Activated CD8-positive, alpha-beta memory T cell treated with anti-CD3 and anti-CD28 coated beads, Interleukin-2, amount 50 U/mL, for 24 hours (primary cell): ENCODE measurements at regions not wholly inside any gene's neighbourhood (a gene's known extent, or its start where the extent isn't known, plus 50 kb on each side); places are given as distances from the start of the nearest gene placed in this dataset.
"Not testable (repeated sequence)": the region's sequence is repeated elsewhere in the genome, so short reads cannot be mapped to it uniquely, and the experiment has no call there.

Source experiments
- DNase-seq: peaks from one replicate; pipeline ENCODE4 v3.0.0-alpha.2; 2020; ENCODE audit errors: extremely low read depth

DNA sequence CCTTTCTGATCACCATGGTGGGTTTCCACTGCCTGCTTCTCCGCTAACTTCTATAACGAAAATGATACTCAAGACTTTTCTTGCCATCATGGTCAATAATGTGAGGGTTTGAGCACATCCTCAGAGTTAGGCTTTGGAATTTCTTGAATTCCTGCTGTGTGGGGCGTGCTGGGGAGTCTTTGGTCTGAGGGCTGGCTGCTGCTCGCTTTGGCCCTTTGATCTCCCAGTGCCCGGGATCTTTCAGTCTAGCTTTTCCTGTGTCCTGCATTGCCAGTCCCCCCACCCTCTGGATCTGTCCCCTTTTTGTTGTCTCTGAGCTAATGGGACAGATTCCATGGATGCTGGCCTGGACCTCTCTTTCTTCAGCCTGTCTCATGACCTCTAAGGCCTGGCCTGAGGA, 182.6 kb downstream of the NPIPA7 start:
- DNase-seq, result not testable (repeated sequence)

DNA sequence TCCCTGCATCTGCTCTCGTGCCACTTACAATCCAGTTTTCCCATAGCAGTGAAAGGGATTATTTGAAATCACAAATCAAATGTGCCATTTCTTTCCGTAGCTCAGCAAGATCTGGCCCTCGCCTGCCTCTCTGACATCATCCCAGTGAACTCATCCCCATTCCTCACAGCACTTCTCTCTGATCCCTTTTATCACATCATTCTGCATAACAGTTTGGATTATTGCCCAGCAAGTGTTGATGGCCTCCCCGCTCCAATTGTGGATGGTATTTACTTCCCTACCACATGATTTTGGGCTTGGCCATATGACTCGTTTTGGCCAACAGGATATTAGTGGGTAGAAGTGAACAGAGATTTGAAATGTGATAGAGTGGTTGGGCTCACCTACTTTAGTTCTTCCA, 185.0 kb downstream of the NPIPA7 start:
- DNase-seq, result not testable (repeated sequence)

DNA sequence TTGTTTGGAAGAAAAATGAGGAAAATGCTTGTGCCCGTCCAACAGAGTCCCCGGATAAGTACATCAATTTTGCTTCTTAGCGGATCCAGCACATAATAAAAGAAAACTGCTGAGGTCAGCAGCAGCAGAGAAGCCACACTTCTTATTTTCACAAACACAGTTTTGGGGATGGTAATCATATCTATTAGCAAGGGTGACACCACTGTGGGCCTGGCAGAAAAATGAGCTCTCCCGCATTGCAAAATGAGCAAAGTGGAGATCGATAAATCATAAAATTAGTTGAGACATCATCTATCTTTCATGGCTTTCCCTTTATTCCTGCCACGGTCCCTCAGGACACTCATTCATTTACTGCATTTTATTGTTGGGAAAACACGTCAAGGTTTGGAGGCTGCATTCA, 186.4 kb downstream of the NPIPA7 start:
- DNase-seq, result not testable (repeated sequence)

DNA sequence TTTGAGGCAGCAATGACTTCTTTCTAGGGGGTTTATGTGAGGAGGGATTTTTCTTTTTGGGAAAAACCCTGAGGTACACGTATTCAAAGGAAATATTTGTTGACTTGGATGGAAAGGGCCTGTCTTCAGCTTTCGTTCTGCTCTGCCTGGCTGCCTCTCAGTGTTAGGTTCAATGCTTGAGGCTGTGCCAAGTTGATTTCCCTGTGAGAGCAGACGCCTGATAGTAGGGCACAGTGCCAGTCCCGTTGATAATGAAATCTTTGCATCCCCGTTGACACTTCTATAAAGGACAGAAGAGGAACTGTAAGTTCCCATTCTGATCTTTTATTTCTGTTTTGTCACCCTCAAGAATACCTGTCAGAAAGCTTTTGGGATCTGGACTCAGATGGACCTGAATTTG, 191.1 kb downstream of the NPIPA7 start:
- DNase-seq, result not testable (repeated sequence)

DNA sequence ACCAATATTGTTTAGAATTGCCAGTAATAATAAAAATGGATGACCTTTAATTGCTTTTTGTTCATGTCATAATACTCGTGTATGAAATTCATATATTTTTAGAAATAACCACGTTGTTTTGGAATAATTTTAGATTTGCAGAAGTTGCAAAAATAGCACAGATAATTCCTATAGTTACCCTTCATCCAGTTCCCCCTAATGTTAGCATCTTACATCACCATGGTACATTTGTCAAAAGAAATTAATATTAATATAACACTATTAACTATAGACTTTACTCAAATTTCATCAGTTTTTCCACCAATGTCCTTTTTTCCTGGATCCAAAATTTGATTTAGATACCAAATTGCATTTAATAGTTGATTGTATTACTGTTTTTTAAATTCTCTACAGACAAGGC, 191.9 kb downstream of the NPIPA7 start:
- DNase-seq, result not testable (repeated sequence)

DNA sequence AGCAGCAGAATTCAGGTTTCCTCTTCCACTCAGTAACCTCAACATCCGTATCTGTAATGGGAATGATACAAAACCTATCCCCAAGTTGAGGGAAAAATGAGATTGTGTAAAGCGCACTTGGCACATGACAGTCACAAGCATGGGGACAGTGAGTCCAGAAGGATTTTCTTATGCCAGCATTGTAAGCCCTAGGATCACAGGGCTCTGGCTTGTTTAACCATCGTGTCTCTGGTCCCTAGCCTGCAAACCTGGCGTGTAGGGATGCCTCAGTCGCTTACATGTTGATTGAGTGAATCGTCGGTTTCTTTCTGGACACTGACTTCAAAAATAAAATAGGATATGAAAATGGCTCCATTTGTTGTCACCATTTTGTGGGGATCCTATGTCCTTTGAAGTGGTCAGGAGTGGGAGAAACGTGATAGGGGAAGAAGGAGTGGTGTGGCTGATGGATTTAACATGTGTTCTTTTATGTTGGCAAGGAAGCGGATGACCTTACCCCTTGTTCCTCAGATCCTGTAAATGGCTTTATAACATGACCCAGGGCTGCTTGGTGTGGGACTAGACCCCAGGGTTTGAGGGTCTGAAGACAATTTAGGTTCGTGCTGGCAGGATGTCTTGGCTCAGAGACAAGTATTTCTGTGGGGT, 193.3 kb downstream of the NPIPA7 start:
- not testable (repeated sequence) for DNase-seq

DNA sequence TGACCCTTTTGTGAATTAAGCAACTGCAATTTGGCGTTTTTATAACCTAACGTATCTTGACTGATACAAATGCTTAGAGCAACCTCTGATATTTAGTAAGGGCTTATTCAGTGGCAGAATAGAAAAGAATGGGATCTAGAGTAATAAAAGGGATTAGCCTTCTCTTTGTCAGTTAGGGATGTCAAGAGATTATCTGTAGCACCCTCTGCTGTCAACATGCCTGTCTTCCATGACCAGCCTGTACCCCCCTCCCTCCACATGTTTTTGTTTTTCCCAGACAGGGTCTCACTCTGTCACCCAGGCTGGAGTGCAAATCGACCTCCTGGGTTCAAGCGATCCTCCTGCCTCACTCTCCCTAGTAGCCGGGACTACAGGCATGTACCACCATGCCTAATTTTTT, 198.1 kb downstream of the NPIPA7 start:
- not testable (repeated sequence) for DNase-seq

DNA sequence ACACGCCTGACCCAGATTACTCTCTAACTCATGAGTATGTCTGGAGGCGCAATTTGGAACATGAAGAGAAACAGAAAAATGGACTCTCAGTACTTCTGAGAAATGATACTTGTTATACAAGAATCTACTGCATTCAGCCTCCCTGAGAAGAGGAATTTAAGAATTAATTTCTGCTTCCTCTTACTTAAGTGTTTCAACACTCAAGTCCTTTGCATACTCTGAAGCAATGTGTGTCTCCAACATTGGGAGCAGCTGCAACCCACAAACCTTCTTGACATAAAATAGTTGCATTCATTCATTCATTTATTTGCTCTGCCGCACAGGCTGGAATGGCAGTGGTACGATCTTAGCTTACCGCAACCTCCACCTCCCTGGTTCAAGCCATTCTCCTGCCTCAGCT, 199.8 kb downstream of the NPIPA7 start:
- DNase-seq, result no peak

DNA sequence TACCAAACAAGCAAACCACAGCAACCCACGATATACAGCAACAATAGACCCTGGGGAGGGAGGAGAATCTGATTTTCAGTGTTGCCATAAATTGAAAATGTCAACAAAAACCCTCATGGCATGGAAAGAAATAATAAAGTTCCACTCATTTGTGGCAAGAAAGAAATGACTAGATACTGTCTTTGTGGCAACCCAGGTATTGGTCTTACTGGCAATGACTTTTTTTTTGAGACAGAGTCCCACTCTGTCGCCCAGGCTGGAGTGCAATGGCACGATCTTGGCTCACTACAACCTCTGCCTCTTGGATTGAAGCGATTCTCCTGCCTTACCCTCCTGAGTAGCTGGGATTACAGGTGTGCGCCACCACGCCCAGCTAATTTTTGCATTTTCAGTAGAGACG, 204.0 kb downstream of the NPIPA7 start:
- not testable (repeated sequence) for DNase-seq

DNA sequence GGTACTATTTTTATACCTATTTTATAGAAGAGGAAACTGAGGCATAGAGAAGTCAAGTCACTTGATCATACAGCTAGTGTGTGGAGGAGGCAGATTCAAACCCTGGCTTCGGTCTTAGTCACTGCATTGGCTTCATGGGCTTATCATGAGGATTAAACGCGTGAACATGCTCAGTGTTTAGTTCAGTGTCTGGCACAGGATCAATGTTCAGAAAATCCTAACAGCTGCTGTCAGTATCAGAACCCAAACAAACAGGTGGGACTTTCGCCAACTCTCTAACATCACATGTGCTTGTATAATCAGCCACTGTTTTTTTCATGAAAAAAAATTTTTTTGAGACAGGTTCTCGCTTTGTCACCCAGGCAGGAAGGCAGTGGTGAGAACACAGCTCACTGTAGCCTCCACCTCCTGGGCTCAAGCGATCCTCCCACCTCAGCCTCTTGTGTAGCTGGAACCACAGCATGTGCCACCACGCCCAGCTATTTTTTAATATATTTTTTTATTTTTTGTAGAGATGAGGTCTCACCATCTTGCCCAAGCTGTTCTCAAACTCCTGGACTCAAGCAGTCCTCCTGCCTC, 207.2 kb downstream of the NPIPA7 start:
- DNase-seq, result not testable (repeated sequence)

DNA sequence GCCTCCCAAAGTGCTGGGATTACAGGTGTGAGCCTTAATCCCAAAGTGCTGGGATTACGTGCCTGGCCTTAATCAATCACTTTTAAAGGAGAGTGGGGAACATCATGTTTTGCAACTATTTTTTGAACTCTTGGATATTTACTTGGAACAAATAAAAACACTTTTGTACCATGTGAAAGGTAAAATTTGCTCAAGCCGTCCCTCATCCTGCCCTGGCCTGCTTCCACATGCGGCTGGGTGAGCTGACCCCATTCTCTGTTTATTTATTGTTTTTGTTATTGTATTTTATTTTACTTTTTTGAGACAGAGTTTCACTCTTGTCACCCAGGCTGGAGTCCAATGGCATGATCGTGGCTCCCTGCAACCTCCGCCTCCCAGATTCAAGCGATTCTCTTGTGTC, 208.0 kb downstream of the NPIPA7 start:
- DNase-seq, result not testable (repeated sequence)

DNA sequence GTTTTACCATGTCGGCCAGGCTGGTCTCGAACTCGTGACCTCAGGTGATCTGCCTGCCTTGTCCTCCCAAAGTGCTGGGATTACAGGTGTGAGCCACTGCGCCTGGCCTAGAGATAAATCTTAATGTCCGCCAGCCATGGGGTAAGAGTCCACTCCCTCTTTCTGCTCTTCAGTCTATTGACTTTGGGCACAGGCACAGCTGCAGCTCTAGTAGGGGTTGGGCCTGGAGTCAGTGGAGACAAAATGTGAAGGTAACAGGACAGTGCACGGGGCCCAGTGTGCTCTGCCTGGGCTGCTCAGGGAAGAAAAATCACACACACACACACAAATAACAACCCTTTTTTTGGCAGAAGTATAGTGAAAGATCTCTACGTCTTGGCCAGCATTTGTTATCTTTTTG, 209.5 kb downstream of the NPIPA7 start:
- DNase-seq, result not testable (repeated sequence)

DNA sequence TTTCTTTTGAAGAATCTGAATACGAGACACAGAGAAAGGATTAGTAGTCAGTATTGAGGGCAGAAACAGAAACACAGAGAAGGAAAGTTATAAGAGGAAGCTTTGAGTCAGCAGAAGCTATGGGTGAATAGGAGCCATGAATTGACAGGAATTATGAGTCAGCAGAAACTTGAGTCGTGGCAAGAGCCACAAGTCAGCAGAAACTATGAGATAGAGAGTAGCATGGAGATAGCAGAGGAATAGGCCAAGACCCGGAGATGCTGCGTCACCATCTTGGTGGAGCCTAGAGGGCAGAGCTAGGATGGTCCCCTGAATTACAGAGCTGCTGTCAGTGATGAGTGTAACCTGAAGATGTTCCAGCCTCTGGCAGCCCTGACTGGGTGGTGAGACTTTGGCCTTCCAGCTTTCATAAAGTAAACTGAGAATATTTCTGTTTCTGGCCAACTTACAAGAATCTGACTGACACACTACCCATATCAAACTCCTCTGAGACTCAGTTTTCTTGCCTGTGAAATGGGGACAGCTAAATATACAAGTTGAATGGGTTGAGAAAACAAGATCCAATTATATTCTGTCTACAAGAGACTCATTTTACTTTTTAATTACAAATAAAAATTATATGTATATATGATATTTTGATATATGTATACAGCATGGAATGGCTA, 211.8 kb downstream of the NPIPA7 start:
- DNase-seq, result not testable (repeated sequence)

DNA sequence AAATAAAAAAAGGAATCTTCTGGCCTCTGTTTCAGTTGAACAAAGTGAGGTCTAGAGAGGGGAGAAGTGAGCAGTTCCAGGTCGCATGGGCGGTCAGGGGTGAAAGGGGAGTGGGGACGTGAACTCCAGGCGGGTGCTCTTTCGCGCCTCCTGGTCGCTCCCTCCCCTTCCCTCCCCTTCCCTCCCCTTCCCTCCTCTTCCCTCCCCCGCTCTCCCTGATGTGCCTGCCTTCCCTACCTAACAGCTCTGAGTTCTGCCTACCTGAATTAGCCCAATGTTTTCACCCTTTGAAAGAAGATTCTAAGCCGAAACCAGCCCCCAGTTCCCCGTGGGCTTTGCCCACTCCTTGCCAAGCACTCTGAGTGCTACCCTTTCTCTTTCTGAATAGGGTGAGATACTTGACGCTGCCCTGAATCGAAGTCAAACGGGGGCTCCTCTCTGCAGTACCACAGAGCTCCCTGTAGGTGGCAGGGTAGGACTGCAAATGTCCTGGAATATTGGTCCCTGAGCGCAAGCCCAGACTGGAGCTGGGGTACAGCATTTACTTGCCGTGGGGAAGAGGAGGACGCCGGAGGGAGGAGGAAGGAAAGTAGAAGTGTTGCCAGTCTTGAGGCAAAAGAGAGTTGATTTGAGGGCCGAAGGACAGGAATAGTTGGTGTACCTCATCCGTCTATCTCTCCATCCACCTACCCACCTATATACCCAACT, 214.4 kb downstream of the NPIPA7 start:
- DNase-seq, result peak; percentile 13

DNA sequence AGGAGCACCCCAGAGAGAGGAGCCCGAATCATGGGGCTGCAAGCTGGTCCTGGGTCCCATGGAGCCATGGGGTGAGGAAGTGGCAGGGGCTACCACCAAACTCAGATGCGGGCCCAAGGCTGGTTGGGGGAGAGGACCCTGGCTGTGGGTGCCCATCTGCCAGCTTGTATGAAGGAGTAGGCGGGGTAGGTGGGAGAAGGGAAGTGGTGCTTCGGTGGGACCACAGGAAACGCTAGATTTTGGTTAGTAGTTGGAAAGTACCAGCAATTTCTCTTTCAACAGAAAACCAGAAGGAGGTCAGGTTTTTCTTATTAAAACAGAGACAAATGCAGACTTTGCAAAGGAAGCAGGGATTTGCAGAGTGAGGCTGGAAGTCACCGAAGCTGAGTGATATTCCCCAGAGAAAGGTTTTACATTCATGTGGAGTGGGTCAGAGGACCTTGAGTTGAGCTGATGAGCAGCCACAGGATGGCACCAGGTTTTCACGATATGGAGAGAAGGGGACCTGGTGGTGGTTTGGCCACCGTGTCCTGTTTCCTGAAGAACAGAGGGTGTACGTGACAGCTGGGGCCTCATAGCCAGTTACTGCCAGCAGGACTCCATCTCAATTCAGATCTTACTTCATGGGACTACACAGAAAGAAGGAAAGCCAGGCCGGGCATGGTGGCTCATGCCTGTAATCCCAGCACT, 216.2 kb downstream of the NPIPA7 start:
- not testable (repeated sequence) for DNase-seq

DNA sequence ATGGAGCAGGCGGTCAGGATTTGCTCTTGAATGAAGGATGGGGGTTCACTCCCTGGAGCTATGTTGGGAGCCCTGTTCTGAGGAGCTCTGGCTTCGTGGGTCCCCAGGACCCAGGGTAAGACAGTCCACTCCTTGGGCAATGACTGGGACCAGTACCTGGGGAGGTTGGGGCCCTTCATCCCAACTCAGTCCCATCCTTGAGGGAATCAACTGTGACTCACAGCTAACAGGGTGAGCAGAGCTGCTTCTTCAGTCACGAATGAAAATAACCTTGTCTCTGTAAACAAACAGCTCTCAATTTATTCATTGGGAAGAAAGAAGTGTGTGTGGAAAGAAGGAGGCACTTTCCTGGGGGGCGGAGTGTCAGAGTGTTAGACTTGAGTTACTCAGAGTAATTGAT, 222.3 kb downstream of the NPIPA7 start:
- DNase-seq, result not testable (repeated sequence)

DNA sequence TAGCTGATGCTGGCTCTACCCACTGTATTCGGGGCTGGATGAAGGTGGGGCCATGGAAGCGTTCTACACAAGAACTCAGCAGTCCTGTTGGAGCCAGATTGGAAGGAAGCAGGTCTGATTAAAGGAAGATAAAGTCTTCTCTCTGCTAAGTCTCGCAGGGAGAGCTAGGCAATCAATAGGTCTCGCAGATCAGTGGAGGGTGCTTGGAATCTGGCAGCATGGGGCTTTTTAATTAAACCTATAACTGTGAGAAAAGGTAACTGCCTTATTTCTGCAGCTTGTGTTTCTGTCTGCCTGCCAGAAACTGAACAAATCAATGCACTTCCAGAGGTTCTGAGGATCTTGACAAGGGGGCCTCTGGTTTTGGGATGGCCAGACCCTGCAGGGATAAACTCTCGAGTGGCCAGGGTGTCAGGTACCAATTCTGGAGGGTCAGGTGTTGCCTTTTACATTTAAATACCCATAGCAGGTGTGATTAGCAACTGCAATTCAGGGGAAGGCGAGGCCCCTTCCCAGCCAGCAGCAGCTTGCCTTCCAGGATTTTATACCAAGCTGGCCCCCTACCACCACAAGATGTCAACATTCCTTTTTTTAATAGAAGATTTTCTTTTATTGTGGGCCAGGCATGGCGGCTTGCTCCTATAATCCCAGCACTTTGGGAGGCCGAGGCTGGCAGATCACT, 228.6 kb downstream of the NPIPA7 start:
- not testable (repeated sequence) for DNase-seq

DNA sequence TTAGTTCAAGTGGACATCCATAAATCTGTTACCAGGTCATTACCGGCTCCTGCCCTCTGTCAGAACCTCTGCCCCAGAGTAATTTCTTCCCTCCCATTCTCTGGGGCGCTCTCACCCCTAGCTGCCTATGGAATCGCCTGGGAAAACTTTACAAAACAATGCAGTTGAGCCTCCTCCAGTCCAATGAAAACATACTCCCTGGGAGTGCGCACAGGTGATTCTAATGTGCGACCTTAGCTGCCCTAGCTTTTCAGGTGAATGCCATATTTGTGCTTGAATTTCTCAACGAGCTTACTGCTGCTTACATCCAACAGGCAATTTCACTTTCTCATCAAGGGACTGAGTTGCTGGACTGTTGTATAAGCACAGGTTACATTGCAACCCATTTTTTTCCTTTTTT, 230.7 kb downstream of the NPIPA7 start:
- not testable (repeated sequence) for DNase-seq

DNA sequence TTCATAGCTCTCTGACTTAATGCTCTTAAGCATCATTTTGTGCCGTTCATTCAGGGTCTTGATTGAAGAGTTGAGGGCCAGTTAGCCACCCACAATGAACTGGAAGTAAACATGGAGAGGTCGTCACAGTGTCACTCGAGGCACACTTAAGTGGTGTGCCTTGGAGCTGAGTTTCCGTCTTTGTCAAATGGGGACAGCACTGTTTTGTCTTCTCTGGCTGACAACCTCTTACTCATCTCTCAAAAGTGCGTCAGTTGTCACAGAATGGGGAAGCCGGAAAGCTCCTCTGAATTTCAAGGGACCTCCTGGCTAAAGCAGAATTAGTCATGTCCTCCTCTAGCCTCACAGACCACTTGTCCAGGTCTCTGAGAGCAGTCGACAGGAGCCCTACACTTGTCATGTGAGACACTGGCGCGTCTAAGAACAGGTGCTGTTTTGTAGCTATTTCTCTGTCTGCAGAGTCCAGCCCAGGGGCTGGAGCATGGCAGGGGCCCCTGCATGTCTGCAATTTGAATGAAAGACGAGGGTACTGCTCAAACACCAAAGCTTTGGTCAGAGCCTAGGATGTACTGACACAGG, 231.5 kb downstream of the NPIPA7 start:
- not testable (repeated sequence) for DNase-seq

DNA sequence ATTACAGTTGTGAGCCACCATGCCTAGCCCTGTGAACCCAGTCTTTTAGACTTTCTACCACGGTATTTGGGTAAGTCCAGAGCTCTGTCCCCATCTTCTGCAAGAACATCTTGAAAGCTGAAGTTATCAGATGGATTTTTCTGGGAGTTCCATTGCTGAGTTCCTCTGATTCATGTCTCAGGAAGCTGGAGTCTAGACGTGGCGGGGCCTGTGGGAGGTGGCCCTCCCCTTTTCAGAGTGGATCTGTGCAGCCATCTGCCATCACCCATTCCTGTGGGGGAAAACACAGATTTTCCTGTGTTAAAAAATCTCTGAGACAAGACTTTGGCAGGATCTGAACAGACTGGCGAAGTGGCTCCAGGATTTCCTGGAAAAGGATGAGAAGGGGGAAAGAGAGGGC, 234.3 kb downstream of the NPIPA7 start:
- DNase-seq, result not testable (repeated sequence)

DNA sequence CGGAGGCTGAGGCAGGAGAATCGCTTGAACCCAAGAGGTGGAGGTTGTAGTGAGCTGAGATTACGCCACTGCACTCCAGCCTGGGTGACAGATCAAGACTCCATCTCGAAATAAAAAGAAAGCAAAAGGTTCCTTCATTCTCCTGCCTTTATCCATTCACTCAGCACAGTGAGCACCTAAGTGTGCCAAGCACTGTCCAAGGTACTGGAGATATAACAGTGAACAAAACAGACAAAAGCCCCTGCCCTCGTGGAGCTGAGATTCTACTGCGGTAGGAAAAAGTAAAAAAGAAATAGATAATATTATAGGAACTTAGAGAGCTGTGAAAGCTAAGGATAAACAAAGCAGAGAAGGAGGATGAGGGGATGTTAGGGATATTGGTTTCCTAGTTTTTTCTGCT, 235.5 kb downstream of the NPIPA7 start:
- not testable (repeated sequence) for DNase-seq
